Testis (tissue), 2 donors: ENCODE measurements at regions not wholly inside any gene's neighbourhood (a gene's known extent, or its start where the extent isn't known, plus 50 kb on each side); places are given as distances from the start of the nearest gene placed in this dataset.

Source experiments
- CTCF ChIP-seq, 3 experiments: fragments of 450-650 bp in 2 of 3; fragments of 200-600 bp in 1 of 3; sonication (generic) in 1 of 3; IDR thresholded peaks; one replicate each; pipeline ENCODE4 v1.5.1; 2016 to 2019; ENCODE audit warnings: antibody characterized with exemption in 3 of 3, mild to moderate bottlenecking in 2 of 3, moderate library complexity in 1 of 3
- POLR2A ChIP-seq: fragments of 450-650 bp; IDR thresholded peaks from one replicate; pipeline ENCODE4 v1.6.1; 2017; ENCODE audit warnings: antibody characterized with exemption, mild to moderate bottlenecking, moderate library complexity

- TF ChIP-seq CTCF (IDR thresholded peaks at IDR 0.05) (no peak), POLR2A (no peak)
Observed at GRCh38 chr4:127370604-127371003, 262.2 kb upstream of the INTU start.
